ENCODE measurements at regions not wholly inside any gene's neighbourhood (a gene's known extent, or its start where the extent isn't known, plus 50 kb on each side); places are given as distances from the start of the nearest gene placed in this dataset.
A peak's percentile ranks its signal among the peaks of the same experiment; 100 is the strongest.

DNA sequence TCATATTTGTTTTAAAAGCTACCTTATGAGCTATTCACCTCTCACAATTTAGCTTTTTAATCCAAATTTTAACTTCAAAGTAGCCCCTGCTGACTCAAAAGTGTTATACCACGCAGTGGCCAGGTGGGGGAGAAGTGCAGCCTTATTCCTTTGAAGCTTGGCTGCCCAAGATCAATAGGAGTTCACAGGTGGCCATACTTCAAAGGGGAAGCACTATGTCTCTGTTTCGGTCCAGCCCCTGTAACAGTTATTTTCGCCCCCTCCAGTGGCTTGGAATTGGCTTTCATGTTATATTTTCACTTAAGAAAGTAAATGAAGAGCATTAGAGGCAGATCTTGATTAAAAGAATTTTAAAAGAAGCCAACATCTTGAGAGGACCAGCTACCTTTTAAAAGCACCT, 608.4 kb downstream of the EPHA7 start:
- TF ChIP-seq POLR2AphosphoS5 (IDR thresholded peaks at IDR 0.05) (no peak), POLR2A (IDR thresholded peaks at IDR 0.05) (no peak)
- TF ChIP-seq, protein P1, sequence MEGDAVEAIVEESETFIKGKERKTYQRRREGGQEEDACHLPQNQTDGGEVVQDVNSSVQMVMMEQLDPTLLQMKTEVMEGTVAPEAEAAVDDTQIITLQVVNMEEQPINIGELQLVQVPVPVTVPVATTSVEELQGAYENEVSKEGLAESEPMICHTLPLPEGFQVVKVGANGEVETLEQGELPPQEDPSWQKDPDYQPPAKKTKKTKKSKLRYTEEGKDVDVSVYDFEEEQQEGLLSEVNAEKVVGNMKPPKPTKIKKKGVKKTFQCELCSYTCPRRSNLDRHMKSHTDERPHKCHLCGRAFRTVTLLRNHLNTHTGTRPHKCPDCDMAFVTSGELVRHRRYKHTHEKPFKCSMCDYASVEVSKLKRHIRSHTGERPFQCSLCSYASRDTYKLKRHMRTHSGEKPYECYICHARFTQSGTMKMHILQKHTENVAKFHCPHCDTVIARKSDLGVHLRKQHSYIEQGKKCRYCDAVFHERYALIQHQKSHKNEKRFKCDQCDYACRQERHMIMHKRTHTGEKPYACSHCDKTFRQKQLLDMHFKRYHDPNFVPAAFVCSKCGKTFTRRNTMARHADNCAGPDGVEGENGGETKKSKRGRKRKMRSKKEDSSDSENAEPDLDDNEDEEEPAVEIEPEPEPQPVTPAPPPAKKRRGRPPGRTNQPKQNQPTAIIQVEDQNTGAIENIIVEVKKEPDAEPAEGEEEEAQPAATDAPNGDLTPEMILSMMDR (IDR thresholded peaks at IDR 0.05), result peak in 4 of 6 experiments; percentile 21 to 43 (median 34)

Measured in upper lobe of left lung (tissue), 4 donors.